NCI-H510A treated with DMSO at 0.1 percent for 48 hours (cell line): ENCODE measurements at regions not wholly inside any gene's neighbourhood (a gene's known extent, or its start where the extent isn't known, plus 50 kb on each side); places are given as distances from the start of the nearest gene placed in this dataset.

Experiments used
- DNase-seq: peaks from one replicate; lab custom pipeline; 2025; lab: John Stamatoyannopoulos, UW

- no peak for DNase-seq
Observed at GRCh38 chr13:106799781-106800335, 231.9 kb upstream of the ARGLU1 start.

GRCh38 chr13:106797081-106797640 lies 229.2 kb upstream of the ARGLU1 start:
- DNase-seq = no peak

GRCh38 chr13:106796280-106797047 lies 228.5 kb upstream of the ARGLU1 start:
- DNase-seq = peak; percentile 84

GRCh38 chr13:106795847-106796246 lies 227.9 kb upstream of the ARGLU1 start:
- DNase-seq = no peak

GRCh38 chr13:106794117-106794516 lies 226.2 kb upstream of the ARGLU1 start:
- DNase-seq = no peak

GRCh38 chr13:106789911-106790310 lies 222.0 kb upstream of the ARGLU1 start:
- no peak for DNase-seq

- DNase-seq = no peak
Observed at GRCh38 chr13:106786006-106786563, 218.1 kb upstream of the ARGLU1 start.

GRCh38 chr13:106774621-106775020 lies 206.7 kb upstream of the ARGLU1 start:
- no peak for DNase-seq

GRCh38 chr13:106772006-106772601 lies 204.2 kb upstream of the ARGLU1 start:
- DNase-seq = no peak

GRCh38 chr13:106768991-106769390 lies 201.1 kb upstream of the ARGLU1 start:
- no peak for DNase-seq

- no peak for DNase-seq
Observed at GRCh38 chr13:106762708-106763107, 194.8 kb upstream of the ARGLU1 start.

GRCh38 chr13:106756446-106756845 lies 188.5 kb upstream of the ARGLU1 start:
- DNase-seq = no peak

GRCh38 chr13:106755542-106755941 lies 187.6 kb upstream of the ARGLU1 start:
- DNase-seq = no peak

GRCh38 chr13:106753251-106753650 lies 185.3 kb upstream of the ARGLU1 start:
- no peak for DNase-seq

- no peak for DNase-seq
Observed at GRCh38 chr13:106752584-106753170, 184.7 kb upstream of the ARGLU1 start.

GRCh38 chr13:106748785-106749184 lies 180.8 kb upstream of the ARGLU1 start:
- no peak for DNase-seq

GRCh38 chr13:106744516-106744915 lies 176.6 kb upstream of the ARGLU1 start:
- DNase-seq = no peak

GRCh38 chr13:106738186-106738678 lies 170.3 kb upstream of the ARGLU1 start:
- DNase-seq = no peak

- DNase-seq = no peak
Observed at GRCh38 chr13:106736941-106737340, 169.0 kb upstream of the ARGLU1 start.

- DNase-seq = peak; percentile 18
Observed at GRCh38 chr13:106734198-106734597, 166.3 kb upstream of the ARGLU1 start.

GRCh38 chr13:106723036-106723435 lies 155.1 kb upstream of the ARGLU1 start:
- DNase-seq = no peak

- DNase-seq = no peak
Observed at GRCh38 chr13:106722620-106723019, 154.7 kb upstream of the ARGLU1 start.
